ENCODE measurements at regions not wholly inside any gene's neighbourhood (a gene's known extent, or its start where the extent isn't known, plus 50 kb on each side); places are given as distances from the start of the nearest gene placed in this dataset.

- H3K36me3 ChIP-seq (ENCODE audit: insufficient read depth, low read length): no peaks in the 10 kb centered on the region
- TF ChIP-seq EZH2 (IDR thresholded peaks at IDR 0.05; ENCODE audit: borderline replicate concordance, low read length): no peak
- TF ChIP-seq CTCF (IDR thresholded peaks at IDR 0.05; ENCODE audit: low read length): no peak
- no peaks in the 10 kb centered on the region for H4K20me1 ChIP-seq (ENCODE audit: insufficient read depth, low read length)
- no peak overlapping the region for H3K27ac ChIP-seq (ENCODE audit: low read depth, low read length, poor library complexity, severe bottlenecking)
- no peaks in the 10 kb centered on the region for H3K4me1 ChIP-seq (ENCODE audit: insufficient read depth, low read length, severe bottlenecking)
- H3K79me2 ChIP-seq (ENCODE audit: insufficient read depth, low read length): no peaks in the 10 kb centered on the region
- H2AFZ ChIP-seq (ENCODE audit: low read length): no peak overlapping the region
- H3K27me3 ChIP-seq (ENCODE audit: insufficient read depth, low read length): peaks cover 6% of the 10 kb centered on the region; the same call in 1 of the 2 replicates
- H3K4me3 ChIP-seq (ENCODE audit: low read depth, low read length, poor library complexity, severe bottlenecking): no peak overlapping the region
- H3K4me2 ChIP-seq (ENCODE audit: low read length): no peak overlapping the region
- H3K9me3 ChIP-seq (ENCODE audit: low read length): no peaks in the 10 kb centered on the region
- H3K9me2 ChIP-seq (ENCODE audit: low read depth, low read length): no peaks in the 10 kb centered on the region
- no peak overlapping the region for H3K9ac ChIP-seq (ENCODE audit: low read length)
- H3F3A ChIP-seq (ENCODE audit: insufficient read depth, low read length): no peaks in the 10 kb centered on the region
Measured at GRCh38 chr10:78481842-78482241, 448.2 kb downstream of the RPS24 start.

GRCh38 chr10:78483641-78484040, 450.0 kb downstream of the RPS24 start:
- H3K27me3 ChIP-seq (ENCODE audit: insufficient read depth, low read length): peaks cover 6% of the 10 kb centered on the region; the same call in 1 of the 2 replicates
- H4K20me1 ChIP-seq (ENCODE audit: insufficient read depth, low read length): no peaks in the 10 kb centered on the region
- no peaks in the 10 kb centered on the region for H3K9me3 ChIP-seq (ENCODE audit: low read length)
- no peaks in the 10 kb centered on the region for H3K4me1 ChIP-seq (ENCODE audit: insufficient read depth, low read length, severe bottlenecking)
- no peaks in the 10 kb centered on the region for H3K36me3 ChIP-seq (ENCODE audit: insufficient read depth, low read length)
- no peak overlapping the region for H3K27ac ChIP-seq (ENCODE audit: low read depth, low read length, poor library complexity, severe bottlenecking)
- H3F3A ChIP-seq (ENCODE audit: insufficient read depth, low read length): no peaks in the 10 kb centered on the region
- H2AFZ ChIP-seq (ENCODE audit: low read length): no peak overlapping the region
- H3K4me3 ChIP-seq (ENCODE audit: low read depth, low read length, poor library complexity, severe bottlenecking): no peak overlapping the region
- TF ChIP-seq CTCF (IDR thresholded peaks at IDR 0.05; ENCODE audit: low read length): no peak
- TF ChIP-seq EZH2 (IDR thresholded peaks at IDR 0.05; ENCODE audit: borderline replicate concordance, low read length): no peak
- no peaks in the 10 kb centered on the region for H3K79me2 ChIP-seq (ENCODE audit: insufficient read depth, low read length)
- no peak overlapping the region for H3K9ac ChIP-seq (ENCODE audit: low read length)
- H3K9me2 ChIP-seq (ENCODE audit: low read depth, low read length): no peaks in the 10 kb centered on the region
- no peak overlapping the region for H3K4me2 ChIP-seq (ENCODE audit: low read length)

- no peaks in the 10 kb centered on the region for H3F3A ChIP-seq (ENCODE audit: insufficient read depth, low read length)
- H3K9me2 ChIP-seq (ENCODE audit: low read depth, low read length): no peaks in the 10 kb centered on the region
- H4K20me1 ChIP-seq (ENCODE audit: insufficient read depth, low read length): no peaks in the 10 kb centered on the region
- H3K4me2 ChIP-seq (ENCODE audit: low read length): no peak overlapping the region
- H2AFZ ChIP-seq (ENCODE audit: low read length): no peak overlapping the region
- no peak overlapping the region for H3K9ac ChIP-seq (ENCODE audit: low read length)
- TF ChIP-seq EZH2 (IDR thresholded peaks at IDR 0.05; ENCODE audit: borderline replicate concordance, low read length) (no peak), CTCF (IDR thresholded peaks at IDR 0.05; ENCODE audit: low read length) (no peak)
- H3K4me1 ChIP-seq (ENCODE audit: insufficient read depth, low read length, severe bottlenecking): no peaks in the 10 kb centered on the region
- H3K79me2 ChIP-seq (ENCODE audit: insufficient read depth, low read length): no peaks in the 10 kb centered on the region
- peaks cover 6% of the 10 kb centered on the region; the same call in 1 of the 2 replicates for H3K9me3 ChIP-seq (ENCODE audit: low read length)
- no peaks in the 10 kb centered on the region for H3K36me3 ChIP-seq (ENCODE audit: insufficient read depth, low read length)
- H3K4me3 ChIP-seq (ENCODE audit: low read depth, low read length, poor library complexity, severe bottlenecking): no peak overlapping the region
- no peaks in the 10 kb centered on the region for H3K27me3 ChIP-seq (ENCODE audit: insufficient read depth, low read length)
- H3K27ac ChIP-seq (ENCODE audit: low read depth, low read length, poor library complexity, severe bottlenecking): no peak overlapping the region
Measured at GRCh38 chr10:78489034-78489433, 455.4 kb downstream of the RPS24 start.
